DMS153 (cell line): ENCODE measurements at regions not wholly inside any gene's neighbourhood (a gene's known extent, or its start where the extent isn't known, plus 50 kb on each side); places are given as distances from the start of the nearest gene placed in this dataset.
"Not testable (repeated sequence)": the region's sequence is repeated elsewhere in the genome, so short reads cannot be mapped to it uniquely, and the experiment has no call there.

Experiments
- DNase-seq: peaks from one replicate; lab custom pipeline; 2025; lab: John Stamatoyannopoulos, UW

DNA sequence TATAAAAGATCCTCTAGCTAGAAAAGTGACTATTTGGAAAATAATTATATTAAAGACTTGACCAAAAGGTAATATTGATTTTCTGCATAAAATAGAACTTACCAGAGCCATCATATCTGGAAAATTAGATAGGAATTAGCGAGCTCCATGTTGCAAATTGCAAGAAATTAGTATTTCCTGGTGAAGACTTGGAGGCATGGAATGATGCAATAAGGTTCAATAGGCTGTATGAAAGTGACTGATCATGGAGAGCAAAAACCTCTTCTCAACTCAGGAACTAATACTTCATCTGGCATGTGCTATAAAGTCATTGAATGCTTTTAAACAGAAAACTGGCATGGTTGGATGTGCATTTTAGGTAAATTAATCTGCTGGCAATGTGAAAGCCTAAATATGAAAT, 66.3 kb upstream of the UFM1 start:
- DNase-seq: no peak

DNA sequence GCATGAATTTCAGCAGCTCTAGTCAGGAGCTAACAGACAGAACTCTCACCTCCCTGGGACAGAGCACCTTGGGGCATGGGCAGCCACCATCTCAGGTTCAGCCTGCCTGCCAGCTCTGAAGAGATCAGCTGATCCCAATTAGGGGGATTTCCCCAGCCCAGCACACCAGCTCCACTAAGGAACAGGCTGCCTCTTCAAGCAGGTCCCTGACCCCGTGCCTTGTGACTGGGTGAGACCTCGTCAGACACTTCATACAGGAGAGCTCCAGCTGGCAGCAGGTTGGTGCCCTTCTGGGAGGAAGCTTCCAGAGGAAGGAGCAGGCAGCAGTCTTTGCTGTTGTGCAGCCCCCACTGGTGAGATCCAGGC, 84.5 kb upstream of the UFM1 start:
- DNase-seq: peak; percentile 8

DNA sequence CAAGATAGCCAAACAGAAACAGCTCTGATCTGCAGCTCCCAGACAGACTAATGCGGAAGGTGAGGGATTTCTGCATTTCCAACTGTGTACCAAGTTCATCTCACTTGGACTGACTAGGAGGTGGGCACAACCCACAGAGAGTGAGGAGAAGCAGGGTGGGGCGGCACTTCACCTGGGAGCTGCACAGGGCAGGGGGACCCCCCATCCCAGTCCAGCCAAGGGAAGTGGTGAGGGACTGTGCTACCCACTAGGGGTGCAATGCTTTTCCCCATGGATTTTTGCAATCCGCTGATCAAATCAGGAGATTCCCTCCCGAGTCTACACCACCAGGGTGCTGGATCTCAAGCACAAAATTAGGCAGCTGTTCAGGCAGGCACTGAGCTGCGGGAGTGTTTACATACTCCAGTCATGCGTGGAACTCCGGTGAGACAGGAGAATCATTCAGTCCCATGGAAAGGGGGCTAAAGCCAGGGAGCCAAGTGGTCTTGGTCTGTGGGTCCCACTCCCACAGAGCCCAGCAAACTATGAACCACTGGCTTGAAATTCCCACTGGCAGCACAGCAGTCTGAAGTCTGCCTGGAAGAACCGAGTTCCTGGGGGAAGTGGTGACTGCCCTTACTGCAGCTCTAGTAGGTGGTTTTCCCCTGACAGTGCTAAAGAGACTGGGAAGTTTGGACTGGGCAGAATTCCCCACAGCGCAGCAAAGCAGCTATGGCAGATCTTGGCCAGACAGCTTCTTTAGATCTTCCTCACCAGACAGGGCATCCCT, 85.1 kb upstream of the UFM1 start:
- DNase-seq: no peak

DNA sequence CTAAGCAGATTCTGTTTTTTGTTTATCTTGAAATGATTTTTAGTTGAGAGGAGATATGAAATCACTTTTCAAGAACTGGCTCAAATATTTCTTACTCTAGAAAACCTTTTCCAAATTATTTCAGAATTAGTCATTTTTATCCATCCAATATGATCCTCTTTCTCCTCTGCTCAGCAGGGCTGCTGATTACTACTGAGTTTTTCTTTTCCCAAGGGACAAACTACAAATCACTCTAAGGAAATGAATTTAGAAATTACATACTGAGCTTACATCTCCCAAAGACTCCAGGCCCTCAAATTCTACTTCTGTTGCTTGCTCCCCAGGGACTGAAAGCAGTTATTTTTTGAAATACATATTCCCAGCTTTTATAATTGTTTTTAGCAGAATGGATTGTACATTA, 87.4 kb upstream of the UFM1 start:
- DNase-seq: no peak

DNA sequence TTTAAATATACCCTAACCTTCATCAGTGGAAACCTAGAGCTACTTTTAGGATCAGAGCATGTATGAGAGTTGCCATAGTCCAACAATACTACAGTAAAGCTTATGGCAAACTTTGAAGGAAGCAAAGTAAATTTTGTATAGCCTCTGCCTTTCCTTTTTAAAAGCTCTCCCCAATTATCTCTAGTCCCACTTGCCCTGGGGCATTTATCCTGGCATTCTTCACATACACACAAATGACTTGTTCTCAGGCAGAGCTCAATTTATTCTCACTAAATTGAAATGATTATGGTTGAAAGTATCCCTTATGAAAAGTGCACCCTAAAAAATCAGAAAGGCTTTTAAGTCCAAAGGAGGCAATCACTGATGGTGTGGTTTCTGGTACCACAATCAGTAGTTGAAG, 94.1 kb upstream of the UFM1 start:
- DNase-seq: no peak

DNA sequence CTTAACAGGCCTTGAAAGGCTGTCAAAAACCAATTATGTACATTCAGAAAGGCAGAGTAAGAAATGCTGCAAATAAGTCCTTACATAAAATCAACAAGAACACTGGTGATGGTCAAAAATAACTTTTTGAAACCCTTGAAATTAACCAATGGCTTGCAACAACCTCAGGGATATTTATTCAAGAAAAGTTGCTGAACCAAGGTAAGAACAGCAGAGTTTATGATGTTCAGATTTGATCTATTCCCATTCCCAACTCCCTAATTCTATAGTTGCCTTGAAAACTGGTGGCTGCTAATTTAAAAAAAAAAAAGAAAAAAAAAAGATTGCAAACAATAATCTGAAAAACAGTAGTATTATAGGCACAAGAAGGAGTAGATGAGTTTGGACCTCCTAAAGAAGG, 109.8 kb upstream of the UFM1 start:
- DNase-seq: no peak

DNA sequence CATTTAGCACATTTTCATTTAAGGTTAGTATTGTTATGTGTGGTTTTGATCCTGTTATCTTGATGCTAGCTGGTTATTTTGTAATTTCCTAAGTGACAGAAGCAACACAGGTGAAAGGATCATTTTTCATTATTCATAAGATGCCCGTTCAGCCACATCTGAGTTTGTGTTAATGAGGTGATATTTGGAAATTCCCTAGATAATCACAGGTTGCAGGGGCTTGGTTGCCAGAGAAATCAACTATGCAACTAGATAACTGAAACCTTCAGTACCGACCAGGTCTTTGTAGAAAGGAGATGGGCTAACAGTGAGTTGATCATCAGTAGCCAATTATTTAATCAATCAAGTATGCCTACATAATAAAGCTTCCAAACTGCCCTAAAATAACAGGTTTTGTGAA, 121.3 kb upstream of the UFM1 start:
- no peak for DNase-seq

DNA sequence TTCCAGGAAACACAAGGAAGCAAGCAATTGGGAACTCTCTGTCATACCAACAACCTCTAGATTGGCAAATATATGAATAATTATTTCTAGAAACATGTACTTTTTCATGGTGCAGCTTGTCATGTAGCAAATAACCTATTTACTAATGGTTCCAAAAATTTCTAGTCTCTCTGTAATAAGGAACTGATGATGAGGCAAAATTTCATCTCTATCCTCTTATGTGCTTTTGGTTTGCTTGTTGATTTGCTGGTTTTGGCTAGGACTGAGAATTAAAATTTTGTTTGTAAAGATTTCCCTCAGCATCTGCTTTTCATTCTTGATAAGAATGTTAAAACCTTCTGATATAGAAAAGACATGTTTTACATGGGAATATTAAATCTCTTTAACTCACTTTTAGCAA, 123.2 kb upstream of the UFM1 start:
- no peak for DNase-seq

DNA sequence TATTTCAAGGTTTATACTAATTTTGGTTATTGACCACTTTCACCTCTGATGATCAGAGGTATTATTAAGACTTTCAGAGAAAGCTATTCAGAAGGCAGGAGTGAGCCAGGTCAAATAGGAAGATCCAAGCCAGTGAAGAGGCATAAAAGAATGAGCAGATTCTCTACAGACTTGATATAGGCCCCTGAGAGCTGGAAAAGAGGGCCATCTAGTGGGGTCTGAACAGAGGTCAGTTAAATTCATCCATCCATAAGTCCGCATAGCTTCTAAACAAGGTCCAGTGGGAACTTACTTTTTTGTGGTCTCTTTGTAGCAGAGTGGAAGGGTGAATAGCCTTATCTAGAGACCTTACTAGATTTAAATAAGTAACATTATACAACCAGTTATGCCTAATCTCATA, 126.6 kb upstream of the UFM1 start:
- peak; percentile 32 for DNase-seq

DNA sequence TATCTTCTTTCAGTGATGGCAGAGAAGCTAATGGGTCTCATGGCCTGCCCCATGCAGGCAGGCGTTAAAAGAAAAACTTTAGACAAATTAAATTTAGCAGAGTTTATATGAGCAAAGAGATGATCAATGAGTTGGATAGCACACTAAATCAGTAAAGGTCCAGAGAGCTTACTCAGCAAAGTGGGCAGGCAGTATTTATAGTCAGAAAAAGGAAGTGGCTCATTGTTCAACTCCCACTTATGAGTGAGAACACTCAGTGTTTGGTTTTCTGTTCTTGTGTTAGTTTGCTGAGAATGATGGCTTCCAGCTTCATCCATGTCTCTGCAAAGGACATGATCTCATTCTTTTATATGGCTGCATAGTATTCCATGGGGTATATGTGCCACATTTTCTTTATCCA, 128.5 kb upstream of the UFM1 start:
- DNase-seq: not testable (repeated sequence)

DNA sequence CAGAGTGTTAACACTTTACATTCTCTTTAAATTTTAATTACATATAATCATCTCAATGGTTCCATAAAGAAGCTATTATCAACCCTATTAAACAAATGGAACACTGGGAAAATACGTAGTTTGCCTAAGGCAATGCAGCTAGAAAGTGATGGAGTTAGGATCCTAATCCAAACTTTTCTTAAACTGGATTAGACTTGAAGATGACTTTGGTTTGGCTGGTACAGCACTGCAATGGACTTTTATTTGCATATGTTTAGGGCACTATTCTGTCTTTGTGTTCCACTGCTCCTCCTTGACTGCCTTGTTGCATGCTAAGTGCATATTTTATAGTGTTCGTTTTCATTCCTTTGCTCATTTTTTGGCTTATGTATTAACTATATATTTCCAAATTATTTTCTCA, 133.5 kb upstream of the UFM1 start:
- DNase-seq: no peak

DNA sequence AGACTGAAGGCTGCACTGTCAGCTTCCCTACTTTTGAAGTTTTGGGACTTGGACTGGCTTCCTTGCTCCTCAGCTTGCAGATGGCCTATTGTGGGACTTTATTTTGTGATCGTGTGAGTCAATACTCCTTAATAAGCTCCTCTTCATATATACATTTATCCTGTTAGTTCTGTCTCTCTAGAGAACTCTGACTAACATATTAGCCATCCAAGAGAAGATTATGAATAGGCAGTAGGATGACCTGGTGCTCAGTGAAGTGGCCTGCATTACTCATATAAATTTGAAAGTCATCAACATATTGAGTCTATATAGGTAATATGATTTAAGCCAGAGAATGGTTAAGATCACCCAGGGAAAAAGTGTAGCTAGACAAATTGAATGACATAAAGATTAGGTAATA, 136.3 kb upstream of the UFM1 start:
- no peak for DNase-seq

DNA sequence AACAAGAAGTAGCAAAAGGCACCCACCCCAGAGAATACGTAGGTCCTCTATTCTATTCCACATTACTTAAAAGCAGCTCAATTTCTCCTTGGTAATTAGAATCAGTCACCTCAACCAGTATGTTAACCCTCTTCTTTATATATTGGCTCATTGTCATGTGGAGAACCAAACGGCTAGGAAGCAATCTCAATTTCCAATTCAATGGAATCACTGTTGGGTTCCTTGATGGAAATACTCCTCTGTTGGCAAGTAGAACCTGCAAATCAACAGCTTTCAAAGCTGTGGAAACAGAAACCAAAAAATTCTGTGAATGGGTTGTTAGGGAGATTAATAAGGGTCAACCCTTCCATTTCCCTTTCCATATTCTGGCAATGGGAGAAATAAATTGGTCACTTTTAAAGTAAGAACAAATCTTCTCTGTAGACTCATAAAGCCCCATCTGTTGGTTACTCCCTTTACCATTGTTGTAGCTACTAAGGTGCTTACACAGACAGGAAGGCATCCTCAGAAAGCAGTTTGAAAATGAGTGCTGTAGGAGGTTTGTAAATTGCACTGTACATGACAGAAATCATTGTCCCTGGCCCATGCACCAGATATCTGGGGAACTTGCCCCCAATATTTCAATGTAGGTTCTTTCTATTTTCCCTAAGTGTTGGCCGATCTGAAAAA, 138.6 kb upstream of the UFM1 start:
- no peak for DNase-seq

DNA sequence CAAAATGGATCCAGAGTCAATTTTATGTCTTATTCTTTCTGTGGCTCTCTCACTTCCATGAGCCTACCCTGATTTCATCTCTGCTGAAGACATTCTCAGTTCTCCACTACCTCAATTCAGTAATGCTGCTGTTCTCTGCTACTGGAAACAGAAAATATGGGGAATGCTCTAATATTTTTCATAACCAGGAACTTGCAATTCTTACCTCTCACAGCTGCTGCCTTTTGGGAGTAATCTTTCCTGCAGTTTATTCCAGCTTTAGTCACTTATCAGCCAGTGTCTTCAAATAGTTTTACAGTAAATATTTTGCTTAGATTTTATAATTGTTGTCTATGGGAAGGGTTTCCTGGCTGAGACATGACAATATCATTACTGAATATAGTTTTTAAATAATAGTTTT, 145.1 kb upstream of the UFM1 start:
- DNase-seq: no peak

DNA sequence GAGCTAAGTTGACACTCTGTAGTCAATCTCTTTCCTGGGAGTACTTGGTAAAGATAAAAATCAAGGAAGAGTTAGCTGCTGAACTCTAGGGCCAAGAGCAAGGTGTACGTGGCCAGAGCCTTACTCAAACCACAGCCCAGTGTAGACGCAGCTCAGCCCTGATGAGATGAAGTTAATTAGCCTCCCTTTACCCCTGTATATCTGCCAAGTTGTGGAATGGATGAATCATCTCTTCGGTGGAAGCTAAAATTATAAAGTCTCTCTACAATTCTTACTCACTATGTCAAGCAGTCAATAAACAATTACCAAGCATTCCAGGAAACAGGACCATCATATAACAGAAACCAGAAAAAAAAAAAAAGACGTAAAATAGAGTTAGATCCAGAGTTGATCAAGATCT, 146.9 kb upstream of the UFM1 start:
- DNase-seq: no peak

DNA sequence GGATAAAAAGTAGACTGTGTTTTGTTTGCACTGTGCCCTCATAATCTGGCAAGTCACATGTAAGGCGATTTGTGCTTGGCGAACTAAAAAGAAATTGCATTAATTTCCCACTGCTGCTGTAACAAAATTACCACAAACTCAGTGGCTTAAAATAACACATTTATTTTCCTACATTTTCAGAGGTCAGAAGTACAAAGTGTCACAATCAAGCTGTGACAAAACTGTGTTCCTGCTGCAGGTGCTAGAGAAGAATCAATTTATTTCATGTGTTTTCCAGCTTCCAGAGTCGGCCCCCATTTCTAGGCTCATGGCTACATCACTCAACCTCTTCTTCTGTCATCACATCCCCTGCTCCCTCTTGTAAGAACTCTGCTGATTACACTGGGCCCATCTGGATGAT, 158.6 kb upstream of the UFM1 start:
- DNase-seq: no peak

DNA sequence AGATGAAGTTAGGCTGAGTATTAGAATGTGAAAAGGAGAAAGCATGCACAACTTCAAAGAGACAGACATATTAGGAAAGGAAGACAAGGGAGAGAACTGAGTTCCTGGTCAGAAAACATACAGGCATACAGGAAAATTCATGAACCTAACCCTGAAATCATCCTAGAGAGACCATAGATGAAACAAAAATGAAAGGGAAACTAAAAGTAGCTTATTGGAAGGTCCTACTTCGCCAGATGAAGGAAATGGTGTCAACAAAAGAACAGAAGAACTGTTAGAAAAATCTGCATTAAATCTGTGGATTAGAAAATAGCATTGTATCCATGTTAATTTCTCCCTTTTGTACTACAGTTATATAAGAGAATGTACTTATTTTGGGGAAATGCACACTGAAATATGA, 169.0 kb upstream of the UFM1 start:
- no peak for DNase-seq

DNA sequence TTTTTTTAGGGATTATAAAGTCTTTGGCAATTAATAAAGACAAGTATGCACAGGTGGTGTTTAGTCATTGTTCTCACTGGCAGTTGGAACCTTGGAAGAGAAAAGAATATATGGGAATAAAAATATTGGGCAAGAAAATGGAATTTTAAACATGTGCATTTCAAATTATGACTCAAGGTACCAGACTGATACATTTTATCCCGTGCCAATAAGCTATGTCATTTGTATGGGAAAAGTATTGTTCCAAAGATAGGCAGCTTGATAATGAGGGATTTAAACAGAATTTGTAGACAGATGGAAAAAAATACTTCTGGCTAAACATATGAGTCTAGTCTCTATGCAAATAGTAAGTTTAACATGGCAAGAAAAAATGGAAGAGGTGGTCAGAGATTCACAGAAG, 169.5 kb upstream of the UFM1 start:
- no peak for DNase-seq

DNA sequence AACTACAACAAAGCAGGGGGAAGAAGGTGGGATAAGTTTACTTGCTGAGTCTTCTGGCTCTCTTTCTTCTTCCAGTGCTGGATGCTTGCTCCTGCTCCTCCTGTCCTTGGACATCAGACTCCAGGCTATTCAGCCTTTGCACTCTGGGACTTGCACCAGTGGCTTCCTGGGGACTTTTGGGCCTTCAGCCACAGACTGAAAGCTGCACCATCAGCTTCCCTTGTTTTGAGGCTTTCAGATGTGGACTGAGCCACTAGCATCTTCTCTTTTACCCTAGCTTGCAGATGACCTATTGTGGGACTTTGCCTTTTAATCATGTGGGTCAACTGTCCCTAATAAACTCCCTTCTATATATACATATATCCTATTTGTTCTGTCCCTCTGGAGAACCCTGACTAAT, 173.0 kb upstream of the UFM1 start:
- DNase-seq: no peak

DNA sequence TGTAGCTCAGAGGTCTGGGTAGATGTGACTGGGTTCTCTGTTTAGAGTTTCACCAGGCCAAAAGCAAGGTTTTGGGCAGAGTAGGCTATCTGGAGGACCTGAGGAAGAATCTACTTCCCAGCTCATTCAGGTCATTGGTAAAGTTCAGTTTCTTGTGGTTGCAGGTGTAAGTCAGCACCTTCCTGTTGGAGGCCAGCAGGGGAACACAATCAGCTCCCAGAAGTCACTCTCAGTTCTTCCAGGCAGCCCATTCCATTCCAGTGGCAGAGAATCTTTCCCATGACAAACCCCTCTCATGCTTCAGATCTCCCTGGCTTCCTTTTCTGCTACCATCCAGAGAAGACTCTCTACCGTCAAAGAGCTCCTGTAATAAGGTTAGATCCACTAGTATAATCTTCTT, 176.2 kb upstream of the UFM1 start:
- DNase-seq: no peak

DNA sequence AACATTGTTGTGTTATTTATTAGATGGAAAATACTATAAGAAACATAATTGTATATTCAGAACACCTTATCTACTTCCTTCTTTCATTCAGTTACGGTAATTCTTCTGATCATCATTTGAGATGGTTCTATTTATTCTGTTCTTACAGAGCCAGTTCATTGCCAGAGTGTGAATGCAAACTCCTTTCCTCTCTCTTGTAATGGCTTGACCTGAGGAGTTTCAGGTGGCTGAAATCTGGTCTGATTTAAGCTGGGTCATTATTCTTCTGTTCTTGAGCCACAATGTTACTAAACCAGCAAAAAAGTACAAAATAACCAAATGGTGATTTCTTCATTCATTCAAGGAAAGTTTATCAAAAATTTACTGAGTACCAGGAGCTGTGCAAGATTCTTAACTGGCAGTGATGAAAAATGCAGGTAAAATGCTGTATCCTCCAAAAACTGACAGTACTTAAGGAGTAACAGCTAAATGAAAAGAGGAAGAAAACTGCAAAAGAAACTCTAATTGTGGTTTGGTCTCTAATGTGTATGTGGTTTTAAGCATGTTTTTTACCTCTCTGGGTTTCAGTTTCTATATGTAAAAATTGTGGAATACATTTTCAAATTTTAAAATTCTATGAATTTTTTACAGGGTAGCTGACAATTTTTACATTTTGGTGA, 182.4 kb upstream of the UFM1 start:
- no peak for DNase-seq

DNA sequence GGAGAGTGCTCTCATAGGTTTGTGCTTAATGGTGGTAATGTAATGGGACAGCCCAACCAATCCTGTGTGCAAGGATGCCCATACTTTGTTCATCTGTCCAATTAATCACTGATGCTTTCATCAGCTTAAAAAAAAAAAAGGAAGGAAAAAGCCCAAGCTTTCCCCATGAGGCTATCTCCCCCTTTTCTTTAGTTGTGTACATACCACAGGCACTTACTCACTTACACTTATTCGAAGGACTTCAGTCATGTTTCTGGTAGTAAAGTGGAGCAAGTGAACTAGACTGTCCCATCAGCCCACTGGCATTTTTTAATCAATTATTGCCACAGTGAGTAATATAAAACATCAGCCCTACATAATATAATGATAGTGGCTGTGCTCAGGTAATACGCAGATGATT, 183.5 kb upstream of the UFM1 start:
- DNase-seq: no peak

DNA sequence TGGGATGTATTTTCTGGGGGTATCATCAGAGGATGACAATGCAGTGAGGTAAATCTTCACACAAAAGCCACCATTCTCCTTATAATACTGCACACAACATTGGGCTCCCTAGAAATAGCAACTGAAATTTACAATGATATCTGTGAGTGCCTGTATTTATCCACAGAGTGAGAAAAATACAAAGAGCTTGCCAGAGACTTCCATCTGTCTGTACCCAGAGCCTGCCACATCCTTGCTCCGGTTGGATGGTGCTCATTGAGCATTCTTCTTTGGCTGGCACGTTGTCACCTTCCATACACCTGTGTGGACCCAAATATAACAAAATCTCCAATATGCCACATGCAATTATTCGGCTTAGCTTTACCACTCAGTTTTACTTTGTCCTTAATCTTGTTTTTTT, 189.5 kb upstream of the UFM1 start:
- DNase-seq: no peak

DNA sequence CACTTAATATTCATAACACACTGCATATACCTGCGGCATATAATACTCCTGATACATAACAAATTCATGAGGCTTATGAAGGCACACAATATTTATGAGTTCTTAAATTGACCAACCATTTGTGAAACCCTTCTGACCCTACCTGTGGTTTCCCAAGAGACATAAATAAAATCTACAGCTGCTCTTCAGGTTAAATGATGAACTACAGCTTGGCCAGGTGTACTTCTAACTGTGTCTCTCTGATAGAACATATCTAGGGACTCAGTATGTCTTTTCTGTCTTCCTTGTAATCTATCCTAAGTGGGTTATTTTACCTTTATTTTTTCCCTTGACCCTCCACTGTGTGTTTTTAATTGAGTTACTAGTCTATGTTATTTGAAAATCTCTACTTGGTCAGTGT, 189.9 kb upstream of the UFM1 start:
- DNase-seq: no peak
